Transverse colon (tissue), 4 donors: ENCODE measurements at regions not wholly inside any gene's neighbourhood (a gene's known extent, or its start where the extent isn't known, plus 50 kb on each side); places are given as distances from the start of the nearest gene placed in this dataset.

ENCODE experiments used
- DNase-seq: peaks from one replicate; pipeline ENCODE4 v3.0.0-alpha.2; 2019
- H3K27ac ChIP-seq, 4 donors: fragments of 200-600 bp; sonication (generic); 2 replicates each; pipeline ENCODE4 v1.5.1; 2016 to 2018; ENCODE audit warnings: inconsistent platforms in 4 of 4
- H3K27me3 ChIP-seq: fragments of 200-600 bp; sonication (generic); 2 replicates; pipeline ENCODE4 v1.5.1; 2017; ENCODE audit warnings: inconsistent platforms
- H3K36me3 ChIP-seq, 4 donors: fragments of 200-600 bp; sonication (generic); 2 replicates each; pipeline ENCODE4 v1.5.1; 2017 to 2019; ENCODE audit warnings: inconsistent platforms in 4 of 4
- H3K4me1 ChIP-seq, 4 donors: fragments of 200-600 bp; sonication (generic); 2 replicates each; pipeline ENCODE4 v1.5.1; 2017 to 2020; ENCODE audit warnings: inconsistent platforms in 4 of 4
- H3K4me3 ChIP-seq, 4 donors: fragments of 200-600 bp; sonication (generic); 1 replicate in 1 of 4; 2 replicates in 3 of 4; pipeline versions ENCODE4 v1.5.1 to v1.6.1; 2017 to 2019; ENCODE audit warnings: inconsistent platforms in 4 of 4
- H3K9me3 ChIP-seq, 2 donors: fragments of 200-600 bp; sonication (generic); 2 replicates each; pipeline ENCODE4 v1.5.1; 2017 to 2019; ENCODE audit warnings: inconsistent platforms in 2 of 2
- EP300 ChIP-seq: sonication (generic); formaldehyde crosslinking; IDR thresholded peaks from one replicate; pipeline ENCODE4 v1.6.1; 2017; ENCODE audit warnings: antibody characterized with exemption, low read depth
- POLR2A ChIP-seq: fragments of 450-650 bp; IDR thresholded peaks from one replicate; pipeline ENCODE4 v1.6.1; 2016; ENCODE audit warnings: antibody characterized with exemption, mild to moderate bottlenecking, moderate library complexity
- POLR2AphosphoS5 ChIP-seq, 3 donors: sonication (generic); formaldehyde crosslinking; IDR thresholded peaks; one replicate each; pipeline ENCODE4 v1.6.1; 2016; ENCODE audit warnings: antibody characterized with exemption in 3 of 3
- WGBS, 2 donors: methylation state at CpG; one replicate each; pipeline ENCODE4 v1.1.5; 2018; ENCODE audit warnings: low coverage in 1 of 2; 5-methylcytosine and 5-hydroxymethylcytosine counted together
- in situ Hi-C, 4 donors: fragments of 200-750 bp; cut with MboI; loops; one replicate each; pipeline versions ENCODE4 v1.15.0 to v1.15.1; 2017; ENCODE audit warnings: low sequenced_read_pairs in 3 of 4, low pct_ligation_motif_present in 1 of 4, low pct_unique_long_range_greater_than_20kb in 1 of 4
- intact Hi-C: fragments of 100-400 bp; cut with DNase I; formaldehyde crosslinking; loops from one replicate; pipeline ENCODE4 v1.15.1; 2023; ENCODE audit warnings: low total_unique reads
- TF ChIP-seq, protein P1 (sequence below), 5 experiments: fragments of 200-600 bp in 3 of 5; fragments of 450-650 bp in 2 of 5; sonication (generic) in 3 of 5; IDR thresholded peaks; 1 replicate in 2 of 5; 2 replicates in 3 of 5; pipeline ENCODE4 v1.5.1; 2016 to 2017; ENCODE audit warnings: antibody characterized with exemption in 5 of 5, inconsistent platforms in 3 of 5, mild to moderate bottlenecking in 2 of 5, moderate library complexity in 1 of 5

DNA sequence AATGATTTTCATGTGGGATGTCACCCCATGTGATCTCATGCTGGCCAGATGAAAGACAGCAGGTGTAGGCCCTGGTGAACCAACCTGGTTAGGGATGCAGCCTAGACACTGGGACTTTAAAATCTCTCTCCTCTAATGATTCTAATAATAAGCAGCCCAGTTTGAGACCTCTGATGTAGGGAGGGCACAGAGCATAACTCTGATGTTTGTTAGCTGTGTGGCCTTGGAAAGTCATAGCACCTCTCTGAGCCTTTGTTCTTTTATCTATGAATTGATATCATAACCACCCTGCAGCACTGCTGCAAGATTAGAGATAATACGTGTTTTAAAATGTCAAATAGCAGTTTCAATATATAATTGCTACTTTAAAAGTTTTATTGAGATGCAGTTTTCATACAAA, 106.0 kb downstream of the RPL22L1 start:
- Histone ChIP-seq H3K27me3 (no peaks in the 10 kb centered on the region), H3K27ac (no peak overlapping the region), H3K4me1 (peaks cover 0 to 6% (median 2%) of the 10 kb centered on the region in 4 donors), H3K9me3 (no peaks in the 10 kb centered on the region), H3K36me3 (no peaks in the 10 kb centered on the region), H3K4me3 (no peak overlapping the region)
- TF ChIP-seq, protein P1, sequence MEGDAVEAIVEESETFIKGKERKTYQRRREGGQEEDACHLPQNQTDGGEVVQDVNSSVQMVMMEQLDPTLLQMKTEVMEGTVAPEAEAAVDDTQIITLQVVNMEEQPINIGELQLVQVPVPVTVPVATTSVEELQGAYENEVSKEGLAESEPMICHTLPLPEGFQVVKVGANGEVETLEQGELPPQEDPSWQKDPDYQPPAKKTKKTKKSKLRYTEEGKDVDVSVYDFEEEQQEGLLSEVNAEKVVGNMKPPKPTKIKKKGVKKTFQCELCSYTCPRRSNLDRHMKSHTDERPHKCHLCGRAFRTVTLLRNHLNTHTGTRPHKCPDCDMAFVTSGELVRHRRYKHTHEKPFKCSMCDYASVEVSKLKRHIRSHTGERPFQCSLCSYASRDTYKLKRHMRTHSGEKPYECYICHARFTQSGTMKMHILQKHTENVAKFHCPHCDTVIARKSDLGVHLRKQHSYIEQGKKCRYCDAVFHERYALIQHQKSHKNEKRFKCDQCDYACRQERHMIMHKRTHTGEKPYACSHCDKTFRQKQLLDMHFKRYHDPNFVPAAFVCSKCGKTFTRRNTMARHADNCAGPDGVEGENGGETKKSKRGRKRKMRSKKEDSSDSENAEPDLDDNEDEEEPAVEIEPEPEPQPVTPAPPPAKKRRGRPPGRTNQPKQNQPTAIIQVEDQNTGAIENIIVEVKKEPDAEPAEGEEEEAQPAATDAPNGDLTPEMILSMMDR (IDR thresholded peaks at IDR 0.05), result no peak
- intact Hi-C loops, result no loop called here
- WGBS, 2 donors, result 50 to 73% methylated on average over 1 of the region's 1 CpG
- in situ Hi-C loops, result no loop called here
- no peak for DNase-seq

DNA sequence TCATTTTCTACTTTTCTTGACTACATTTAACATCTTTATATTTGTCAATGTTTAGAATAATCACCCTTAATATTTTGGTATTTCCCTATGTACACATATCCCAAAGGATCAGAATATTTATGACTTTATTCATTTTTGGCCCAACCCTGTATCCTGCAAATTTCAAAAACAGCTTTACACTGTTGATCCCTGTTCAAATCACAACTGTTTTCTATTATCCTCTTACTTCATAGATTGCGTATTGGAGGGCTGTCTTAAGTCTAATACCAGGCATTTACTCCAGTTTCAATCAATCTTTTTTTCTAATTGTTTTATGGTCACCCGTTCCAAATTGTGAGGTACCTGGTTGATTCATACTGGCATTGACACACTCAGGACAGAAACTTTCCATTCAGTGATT, 107.9 kb downstream of the RPL22L1 start:
- no peak overlapping the region for H3K27ac ChIP-seq
- no peak overlapping the region for H3K4me3 ChIP-seq
- intact Hi-C loops, result no loop called here
- no peaks in the 10 kb centered on the region for H3K27me3 ChIP-seq
- in situ Hi-C loops, result no loop called here
- H3K9me3 ChIP-seq, result no peaks in the 10 kb centered on the region
- H3K36me3 ChIP-seq, result no peaks in the 10 kb centered on the region
- WGBS, 2 donors, result 70 to 72% methylated on average over 2 of the region's 2 CpGs
- H3K4me1 ChIP-seq, result peaks cover 0 to 6% (median 2%) of the 10 kb centered on the region in 4 donors
- DNase-seq, result no peak
- no peak for TF ChIP-seq POLR2A
- TF ChIP-seq, protein P1 (IDR thresholded peaks at IDR 0.05), result no peak

DNA sequence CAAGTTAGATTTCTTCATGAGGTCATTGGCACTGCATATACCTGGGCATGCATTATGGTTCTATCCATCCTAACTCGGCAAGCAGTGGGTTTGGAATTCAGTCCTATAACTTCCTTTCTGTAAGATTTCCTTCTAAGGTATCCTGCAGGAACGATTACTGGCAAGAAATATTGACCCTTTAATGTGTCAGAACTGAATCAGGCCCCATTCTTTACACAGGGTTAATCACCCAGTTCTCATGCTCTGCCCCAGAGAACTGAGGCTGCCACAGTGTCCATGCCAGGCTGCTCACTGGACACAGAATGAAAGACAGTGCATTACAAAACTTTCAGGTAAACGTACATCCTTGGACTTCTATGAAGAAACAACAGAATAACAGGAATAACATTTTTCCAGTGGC, 108.9 kb downstream of the RPL22L1 start:
- TF ChIP-seq POLR2A, result no peak
- TF ChIP-seq, protein P1 (IDR thresholded peaks at IDR 0.05), result no peak
- TF ChIP-seq POLR2AphosphoS5 (IDR thresholded peaks at IDR 0.05), result no peak
- no peak for TF ChIP-seq EP300
- Histone ChIP-seq H3K4me1 (peaks cover 0 to 6% (median 2%) of the 10 kb centered on the region in 4 donors), H3K4me3 (no peak overlapping the region), H3K36me3 (no peaks in the 10 kb centered on the region), H3K9me3 (no peaks in the 10 kb centered on the region), H3K27ac (no peak overlapping the region), H3K27me3 (no peaks in the 10 kb centered on the region)
- DNase-seq, result no peak
- in situ Hi-C loops (no loop called here), intact Hi-C loops (no loop called here)
- WGBS, 2 donors, result 40 to 64% methylated on average over 3 of the region's 3 CpGs

DNA sequence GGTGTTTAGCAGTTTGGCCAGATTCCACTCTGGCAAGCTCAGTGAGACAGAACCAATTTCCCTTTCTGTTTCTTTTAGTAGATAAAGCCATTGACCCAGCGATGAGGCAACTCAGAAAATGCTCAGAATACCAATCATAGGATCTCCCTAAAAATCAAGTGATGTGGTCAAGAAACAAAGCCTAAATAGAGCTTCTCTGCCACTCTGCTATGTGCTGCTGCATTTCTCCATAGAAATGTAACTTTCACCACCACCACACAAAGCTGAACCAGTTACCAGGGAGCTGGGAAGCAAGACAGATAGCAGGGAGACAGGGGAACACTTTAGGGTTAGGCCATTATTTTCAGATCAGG, 109.8 kb downstream of the RPL22L1 start:
- Histone ChIP-seq H3K9me3 (no peaks in the 10 kb centered on the region), H3K27ac (no peak overlapping the region), H3K36me3 (no peaks in the 10 kb centered on the region), H3K27me3 (no peaks in the 10 kb centered on the region), H3K4me3 (no peak overlapping the region), H3K4me1 (peaks cover 0 to 6% (median 2%) of the 10 kb centered on the region in 4 donors)
- intact Hi-C loops, result no loop called here
- TF ChIP-seq, protein P1 (IDR thresholded peaks at IDR 0.05), result no peak
- TF ChIP-seq POLR2A, result no peak
- TF ChIP-seq POLR2AphosphoS5 (IDR thresholded peaks at IDR 0.05), result no peak
- TF ChIP-seq EP300, result no peak
- DNase-seq, result no peak
- 56 to 63% methylated on average over 1 of the region's 1 CpG for WGBS, 2 donors
- in situ Hi-C loops, result no loop called here
